K562 (cell line): ENCODE measurements at regions not wholly inside any gene's neighbourhood (a gene's known extent, or its start where the extent isn't known, plus 50 kb on each side); places are given as distances from the start of the nearest gene placed in this dataset.

ENCODE experiments used
- ATAC-seq: fragments of 200-7000 bp; cut with Tn5 transposase; 3 replicates; pipeline ENCODE4 v1.9.1; 2020; ENCODE audit warnings: moderate library complexity
- BruUV-seq: library from RNA; stranded (reverse); fragments of 400-500 nt; replicated peaks from 2 replicates; lab custom pipeline; 2021; lab: Mats Ljungman, UMichigan
- CTCF ChIA-PET: fragments of 300-600 bp; formaldehyde crosslinking; extraction: SDS; loops from one replicate; lab custom pipeline; 2021; ENCODE audit warnings: low intra/inter-chr PET ratio; lab: Yijun Ruan, JAX
- POLR2A ChIA-PET: fragments of 300-600, 350-650 bp; sonication (Branson Sonifier 250); formaldehyde crosslinking; extraction: SDS; loops from one replicate; lab custom pipeline; 2021; ENCODE audit warnings: antibody characterized with exemption, inconsistent platforms; lab: Yijun Ruan, JAX
- DNase-seq, 4 experiments: peaks; one replicate each; pipeline versions ENCODE4 v3.0.0 to v3.0.0-alpha.2; 2011 to 2018; ENCODE audit warnings: low spot score in 3 of 4, mixed read lengths in 3 of 4; ENCODE audit errors: extremely low read depth in 1 of 4
- FAIRE-seq: peaks from 2 replicates; lab custom pipeline; 2011; peaks lifted over from hg19 to GRCh38; lab: Jason Lieb, UNC
- H2AFZ ChIP-seq: 2 replicates; pipeline ENCODE4 v1.6.0; 2011; ENCODE audit warnings: low read depth, low read length, control low read depth, inconsistent platforms
- H3K27ac ChIP-seq: fragments of 200-600 bp; 3 replicates; pipeline ENCODE4 v1.8.0; 2011; ENCODE audit warnings: low read depth, mild to moderate bottlenecking, control low read depth, inconsistent platforms, low read length, moderate library complexity, mixed read lengths; ENCODE audit errors: extremely low read depth
- H3K27me3 ChIP-seq, 2 experiments: fragments of 300-600 bp in 1 of 2; 2 replicates in 1 of 2; 3 replicates in 1 of 2; pipeline versions ENCODE4 v1.6.0 to v1.8.0; 2011; ENCODE audit warnings: inconsistent platforms in 2 of 2, low read length in 2 of 2, mild to moderate bottlenecking in 1 of 2, mixed read lengths in 1 of 2, moderate library complexity in 1 of 2; ENCODE audit not compliant: control insufficient read depth in 2 of 2, insufficient read depth in 2 of 2
- H3K36me3 ChIP-seq: fragments of 300-600 bp; 3 replicates; pipeline ENCODE4 v1.8.0; 2011; ENCODE audit warnings: mild to moderate bottlenecking, low read length, inconsistent platforms; ENCODE audit not compliant: control insufficient read depth, insufficient read depth
- H3K4me1 ChIP-seq, 2 experiments: fragments of 200-600 bp in 1 of 2; replicated peaks in 1 of 2; 2 replicates in 1 of 2; 3 replicates in 1 of 2; pipeline versions ENCODE4 v1.5.1 to v1.8.0; 2011; ENCODE audit warnings: inconsistent platforms in 2 of 2, low read length in 2 of 2, mild to moderate bottlenecking in 1 of 2, mixed read lengths in 1 of 2, moderate library complexity in 1 of 2; ENCODE audit not compliant: control insufficient read depth in 2 of 2, insufficient read depth in 2 of 2
- H3K4me2 ChIP-seq: 2 replicates; pipeline ENCODE4 v1.6.1; 2011; ENCODE audit warnings: low read length, control low read depth, inconsistent platforms, mixed read lengths; ENCODE audit not compliant: insufficient read depth
- H3K4me3 ChIP-seq: fragments of 200-600 bp; sonication (generic), shearing (Covaris generic); 2 replicates; pipeline ENCODE4 v1.5.1; 2016; ENCODE audit warnings: control low read depth, inconsistent platforms
- H3K79me2 ChIP-seq: fragments of 200-600 bp; 3 replicates; pipeline ENCODE4 v1.8.0; 2011; ENCODE audit warnings: low read length, inconsistent platforms; ENCODE audit not compliant: control insufficient read depth, insufficient read depth
- H3K9ac ChIP-seq, 2 experiments: 2 replicates each; pipeline versions ENCODE4 v1.6.0 to v1.6.1; 2011; ENCODE audit warnings: low read depth in 2 of 2, low read length in 2 of 2, control low read depth in 1 of 2, inconsistent platforms in 1 of 2, mild to moderate bottlenecking in 1 of 2, mixed read lengths in 1 of 2; ENCODE audit not compliant: insufficient read depth in 1 of 2
- H3K9me1 ChIP-seq: one replicate; pipeline ENCODE4 v1.6.0; 2011; ENCODE audit warnings: inconsistent platforms, mild to moderate bottlenecking, low read length, moderate library complexity; ENCODE audit not compliant: control insufficient read depth, insufficient read depth
- H3K9me3 ChIP-seq: replicated peaks from 2 replicates; pipeline ENCODE4 v1.5.1; 2011; ENCODE audit warnings: low read depth, low read length, inconsistent platforms; ENCODE audit not compliant: control insufficient read depth, insufficient read depth
- H4K20me1 ChIP-seq: replicated peaks from 2 replicates; pipeline ENCODE4 v1.6.1; 2011; ENCODE audit warnings: low read length, inconsistent platforms, mixed read lengths; ENCODE audit not compliant: control insufficient read depth, insufficient read depth
- ESRRA ChIP-seq: fragments of 450-650 bp; IDR thresholded peaks from 2 replicates; pipeline ENCODE4 v1.6.1; 2014; ENCODE audit warnings: low read depth, mild to moderate bottlenecking, moderate library complexity, borderline replicate concordance
- KDM5B ChIP-seq: fragments of 200-600 bp; sonication (generic); IDR thresholded peaks from 2 replicates; pipeline ENCODE4 v1.6.1; 2012; ENCODE audit warnings: low read depth, mild to moderate bottlenecking, moderate library complexity, low read length, control low read depth, inconsistent platforms; ENCODE audit not compliant: insufficient replicate concordance
- POU5F1 ChIP-seq: fragments of 150-350 bp; IDR thresholded peaks from 2 replicates; pipeline ENCODE4 v1.6.1; 2014; ENCODE audit warnings: borderline replicate concordance, low read length, low read depth, mild to moderate bottlenecking; ENCODE audit not compliant: partially characterized antibody
- RFX1 ChIP-seq: fragments of 450-650 bp; IDR thresholded peaks from 2 replicates; pipeline ENCODE4 v1.6.1; 2016; ENCODE audit warnings: mild to moderate bottlenecking, moderate library complexity
- ZNF75A ChIP-seq: fragments of 450-650 bp; formaldehyde crosslinking; IDR thresholded peaks from 2 replicates; pipeline ENCODE4 v1.4.0; 2020; ENCODE audit warnings: mild to moderate bottlenecking
- ZNF76 ChIP-seq: fragments of 250-450 bp; sonication (Bioruptor Pico); IDR thresholded peaks from 2 replicates; pipeline ENCODE4 v1.4.0; 2020; ENCODE audit warnings: mild to moderate bottlenecking, moderate library complexity, borderline replicate concordance
- WGBS: fragments of 100-300 bp; shearing (Covaris generic); methylation state at CpG from one replicate; pipeline ENCODE4 v1.1.6; 2016; ENCODE audit warnings: low coverage, mixed read lengths; ENCODE audit not compliant: insufficient coverage; ENCODE audit errors: missing lambda C conversion rate; 5-methylcytosine and 5-hydroxymethylcytosine counted together
- in situ Hi-C: fragments of 300-500 bp; cut with MboI; formaldehyde crosslinking; loops from 4 replicates; pipeline ENCODE4 v1.15.0; 2018; ENCODE audit warnings: inconsistent platforms, mixed read lengths
- intact Hi-C: fragments of 100-400 bp; cut with micrococcal nuclease; formaldehyde crosslinking; loops from 2 replicates; pipeline ENCODE4 v1.14.2; 2022
- TF ChIP-seq, protein P1 (sequence below): sonication (generic); formaldehyde crosslinking; IDR thresholded peaks from 2 replicates; pipeline ENCODE4 v1.8.1; 2022; ENCODE audit warnings: missing genetic modification reagents
- TF ChIP-seq, protein P2 (sequence below): fragments of 200-800 bp; sonication (Bioruptor generic); IDR thresholded peaks from 2 replicates; pipeline ENCODE4 v1.6.1; 2017; ENCODE audit warnings: missing genetic modification characterization, missing compliant biosample characterization
- TF ChIP-seq, protein P3 (sequence below): fragments of 250-450 bp; sonication (Bioruptor Pico); IDR thresholded peaks from 2 replicates; pipeline ENCODE4 v1.5.0; 2020; ENCODE audit warnings: mild to moderate bottlenecking

DNA sequence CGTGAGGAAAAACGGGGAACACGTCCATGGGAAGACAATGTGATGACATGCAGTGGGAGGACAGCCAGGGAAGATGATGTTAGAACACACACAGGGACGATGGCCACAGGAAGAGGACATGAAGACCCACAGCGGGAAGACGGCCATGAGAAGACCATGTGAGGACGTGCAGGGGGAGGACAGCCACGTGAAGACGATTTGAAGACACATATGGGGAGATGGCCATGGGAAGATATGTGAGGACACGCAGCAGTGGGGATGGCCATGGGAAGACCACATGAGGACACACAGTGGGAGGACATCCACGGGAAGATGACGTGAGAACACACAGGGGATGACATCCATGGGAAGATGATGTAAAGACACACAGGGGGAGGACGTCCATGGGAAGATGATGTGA lies 83.8 kb downstream of the UQCRFS1 start (continued):
- TF ChIP-seq, protein P1, sequence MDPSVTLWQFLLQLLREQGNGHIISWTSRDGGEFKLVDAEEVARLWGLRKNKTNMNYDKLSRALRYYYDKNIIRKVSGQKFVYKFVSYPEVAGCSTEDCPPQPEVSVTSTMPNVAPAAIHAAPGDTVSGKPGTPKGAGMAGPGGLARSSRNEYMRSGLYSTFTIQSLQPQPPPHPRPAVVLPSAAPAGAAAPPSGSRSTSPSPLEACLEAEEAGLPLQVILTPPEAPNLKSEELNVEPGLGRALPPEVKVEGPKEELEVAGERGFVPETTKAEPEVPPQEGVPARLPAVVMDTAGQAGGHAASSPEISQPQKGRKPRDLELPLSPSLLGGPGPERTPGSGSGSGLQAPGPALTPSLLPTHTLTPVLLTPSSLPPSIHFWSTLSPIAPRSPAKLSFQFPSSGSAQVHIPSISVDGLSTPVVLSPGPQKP (CRISPR knock-in tag): no peak
- no peak for TF ChIP-seq ESRRA
- TF ChIP-seq RFX1: no peak

DNA sequence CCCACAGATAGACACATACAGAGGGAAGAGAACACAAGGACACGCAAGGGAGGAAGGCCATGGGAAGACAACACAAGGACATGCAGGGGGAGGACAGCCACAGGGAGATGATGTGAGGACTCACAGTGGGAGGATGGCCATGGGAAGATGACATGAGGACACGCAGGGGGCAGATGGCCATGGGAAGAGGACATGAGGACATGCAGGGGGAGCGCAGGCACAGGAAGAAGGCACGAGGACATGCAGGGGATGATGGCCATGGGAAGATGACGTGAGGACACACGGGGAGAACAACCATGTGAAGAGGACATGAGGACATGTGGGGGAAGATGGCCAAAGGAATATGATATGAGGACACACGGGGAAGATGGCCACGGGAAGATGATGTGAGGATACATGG lies 84.7 kb downstream of the UQCRFS1 start:
- Histone ChIP-seq H3K36me3 (no peaks in the 10 kb centered on the region), H4K20me1 (no peaks in the 10 kb centered on the region), H3K4me1 (no peaks in the 10 kb centered on the region), H3K4me2 (no peak overlapping the region), H3K79me2 (no peaks in the 10 kb centered on the region), H3K27ac (no peak overlapping the region), H3K9me3 (no peaks in the 10 kb centered on the region), H2AFZ (no peak overlapping the region), H3K9ac (no peak overlapping the region), H3K27me3 (peaks cover 0 to 10% of the 10 kb centered on the region in 2 experiments; a peak in 1 of 5 replicates), H3K4me3 (no peak overlapping the region), H3K9me1 (no peaks in the 10 kb centered on the region)
- 1% methylated on average over 8 of the region's 8 CpGs for WGBS
- intact Hi-C loops (no loop called here), in situ Hi-C loops (no loop called here)
- ChIA-PET CTCF (no interaction called here), POLR2A (no interaction called here)
- no peak for DNase-seq
- no peak for FAIRE-seq
- ATAC-seq: no peak
- TF ChIP-seq, protein P2, sequence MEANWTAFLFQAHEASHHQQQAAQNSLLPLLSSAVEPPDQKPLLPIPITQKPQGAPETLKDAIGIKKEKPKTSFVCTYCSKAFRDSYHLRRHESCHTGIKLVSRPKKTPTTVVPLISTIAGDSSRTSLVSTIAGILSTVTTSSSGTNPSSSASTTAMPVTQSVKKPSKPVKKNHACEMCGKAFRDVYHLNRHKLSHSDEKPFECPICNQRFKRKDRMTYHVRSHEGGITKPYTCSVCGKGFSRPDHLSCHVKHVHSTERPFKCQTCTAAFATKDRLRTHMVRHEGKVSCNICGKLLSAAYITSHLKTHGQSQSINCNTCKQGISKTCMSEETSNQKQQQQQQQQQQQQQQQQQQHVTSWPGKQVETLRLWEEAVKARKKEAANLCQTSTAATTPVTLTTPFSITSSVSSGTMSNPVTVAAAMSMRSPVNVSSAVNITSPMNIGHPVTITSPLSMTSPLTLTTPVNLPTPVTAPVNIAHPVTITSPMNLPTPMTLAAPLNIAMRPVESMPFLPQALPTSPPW (CRISPR knock-in tag): no peak
- TF ChIP-seq ZNF76 (CRISPR knock-in tag): no peak
- no peak for TF ChIP-seq POU5F1
- no peak for TF ChIP-seq KDM5B
- TF ChIP-seq, protein P3, sequence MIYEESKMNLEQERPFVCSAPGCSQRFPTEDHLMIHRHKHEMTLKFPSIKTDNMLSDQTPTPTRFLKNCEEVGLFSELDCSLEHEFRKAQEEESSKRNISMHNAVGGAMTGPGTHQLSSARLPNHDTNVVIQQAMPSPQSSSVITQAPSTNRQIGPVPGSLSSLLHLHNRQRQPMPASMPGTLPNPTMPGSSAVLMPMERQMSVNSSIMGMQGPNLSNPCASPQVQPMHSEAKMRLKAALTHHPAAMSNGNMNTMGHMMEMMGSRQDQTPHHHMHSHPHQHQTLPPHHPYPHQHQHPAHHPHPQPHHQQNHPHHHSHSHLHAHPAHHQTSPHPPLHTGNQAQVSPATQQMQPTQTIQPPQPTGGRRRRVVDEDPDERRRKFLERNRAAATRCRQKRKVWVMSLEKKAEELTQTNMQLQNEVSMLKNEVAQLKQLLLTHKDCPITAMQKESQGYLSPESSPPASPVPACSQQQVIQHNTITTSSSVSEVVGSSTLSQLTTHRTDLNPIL: no peak
- TF ChIP-seq ZNF75A: no peak
- no TSS peak for BruUV-seq
